ENCODE measurements at regions not wholly inside any gene's neighbourhood (a gene's known extent, or its start where the extent isn't known, plus 50 kb on each side); places are given as distances from the start of the nearest gene placed in this dataset.

DNA sequence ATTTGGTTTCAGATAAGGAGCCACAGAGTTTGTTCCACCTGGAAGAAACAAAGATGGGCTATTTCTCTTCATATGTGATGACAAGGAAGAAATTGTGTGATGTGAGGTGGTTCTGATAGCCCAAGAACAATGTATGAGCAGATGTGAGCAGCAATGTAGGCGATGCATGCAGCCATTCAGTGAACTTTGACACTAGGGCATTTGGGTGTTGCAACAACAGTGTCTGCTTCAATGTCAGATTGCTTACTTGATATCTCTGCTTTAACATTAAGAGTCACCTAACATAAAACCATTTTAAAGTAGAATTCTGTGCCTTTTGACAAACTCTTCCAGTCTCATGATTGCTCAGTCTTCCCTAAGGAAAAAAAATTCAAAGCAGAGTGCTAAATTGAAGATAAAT is 865.4 kb downstream of the SLITRK6 start:
- TF ChIP-seq, protein P1, sequence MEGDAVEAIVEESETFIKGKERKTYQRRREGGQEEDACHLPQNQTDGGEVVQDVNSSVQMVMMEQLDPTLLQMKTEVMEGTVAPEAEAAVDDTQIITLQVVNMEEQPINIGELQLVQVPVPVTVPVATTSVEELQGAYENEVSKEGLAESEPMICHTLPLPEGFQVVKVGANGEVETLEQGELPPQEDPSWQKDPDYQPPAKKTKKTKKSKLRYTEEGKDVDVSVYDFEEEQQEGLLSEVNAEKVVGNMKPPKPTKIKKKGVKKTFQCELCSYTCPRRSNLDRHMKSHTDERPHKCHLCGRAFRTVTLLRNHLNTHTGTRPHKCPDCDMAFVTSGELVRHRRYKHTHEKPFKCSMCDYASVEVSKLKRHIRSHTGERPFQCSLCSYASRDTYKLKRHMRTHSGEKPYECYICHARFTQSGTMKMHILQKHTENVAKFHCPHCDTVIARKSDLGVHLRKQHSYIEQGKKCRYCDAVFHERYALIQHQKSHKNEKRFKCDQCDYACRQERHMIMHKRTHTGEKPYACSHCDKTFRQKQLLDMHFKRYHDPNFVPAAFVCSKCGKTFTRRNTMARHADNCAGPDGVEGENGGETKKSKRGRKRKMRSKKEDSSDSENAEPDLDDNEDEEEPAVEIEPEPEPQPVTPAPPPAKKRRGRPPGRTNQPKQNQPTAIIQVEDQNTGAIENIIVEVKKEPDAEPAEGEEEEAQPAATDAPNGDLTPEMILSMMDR (conservative IDR thresholded peaks at IDR 0.05) = no peak
- H3K27ac ChIP-seq = no peak overlapping the region

DNA sequence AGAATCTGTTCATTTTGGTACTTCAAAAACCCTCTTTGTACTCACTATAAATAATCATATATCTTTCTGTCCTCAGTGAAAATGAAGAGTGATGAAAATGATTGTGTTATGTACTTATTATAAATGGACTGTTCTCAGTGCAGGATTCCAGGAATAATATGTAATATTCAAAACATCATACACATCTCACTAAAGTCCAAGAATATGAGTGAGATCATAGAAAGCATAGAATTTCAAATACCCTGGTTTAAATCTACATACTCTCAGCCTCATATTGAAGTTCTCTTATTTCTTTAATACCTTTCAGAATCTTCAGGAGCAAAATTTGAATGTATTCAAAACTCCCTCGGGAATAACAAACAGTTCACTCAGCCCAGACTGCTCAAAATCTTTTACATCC is 868.0 kb downstream of the SLITRK6 start:
- H3K27ac ChIP-seq = no peak overlapping the region
- TF ChIP-seq, protein P1 (conservative IDR thresholded peaks at IDR 0.05) = no peak

DNA sequence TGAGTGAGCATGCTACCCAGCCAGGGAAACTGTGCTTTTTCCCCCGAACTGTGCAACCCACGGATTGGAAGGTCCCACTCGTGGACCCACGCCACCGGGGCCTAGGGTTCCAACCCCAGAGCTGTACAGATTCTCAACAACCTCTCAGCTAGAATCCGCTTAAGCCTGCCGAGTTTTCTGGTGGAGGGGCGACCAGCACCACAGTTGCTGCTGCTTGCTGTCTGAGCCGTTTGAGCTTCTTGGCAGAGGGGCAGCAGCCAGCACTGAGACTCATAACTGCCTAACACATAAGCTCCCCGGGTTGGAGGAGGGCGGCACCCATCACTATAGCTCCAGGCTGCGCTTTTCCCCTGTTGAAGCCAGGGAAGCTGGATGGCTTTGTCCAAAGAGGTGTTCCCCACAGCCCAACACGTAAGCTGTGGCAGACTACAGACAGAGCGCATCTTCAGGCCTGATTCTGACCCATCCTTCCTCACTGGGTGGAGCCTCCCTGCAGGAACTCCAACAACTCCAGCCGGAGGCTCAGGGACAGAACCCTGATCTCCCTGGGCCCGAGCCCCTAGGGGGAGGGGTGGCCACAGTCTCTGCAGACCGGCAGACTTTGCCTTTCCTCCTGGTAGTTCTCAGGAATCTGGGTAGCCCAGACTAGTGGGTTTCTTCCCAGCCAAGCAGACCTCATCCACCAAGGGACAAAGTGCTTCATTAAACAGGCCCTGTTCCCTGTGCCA is 871.6 kb downstream of the SLITRK6 start:
- TF ChIP-seq, protein P1 (conservative IDR thresholded peaks at IDR 0.05) = no peak

DNA sequence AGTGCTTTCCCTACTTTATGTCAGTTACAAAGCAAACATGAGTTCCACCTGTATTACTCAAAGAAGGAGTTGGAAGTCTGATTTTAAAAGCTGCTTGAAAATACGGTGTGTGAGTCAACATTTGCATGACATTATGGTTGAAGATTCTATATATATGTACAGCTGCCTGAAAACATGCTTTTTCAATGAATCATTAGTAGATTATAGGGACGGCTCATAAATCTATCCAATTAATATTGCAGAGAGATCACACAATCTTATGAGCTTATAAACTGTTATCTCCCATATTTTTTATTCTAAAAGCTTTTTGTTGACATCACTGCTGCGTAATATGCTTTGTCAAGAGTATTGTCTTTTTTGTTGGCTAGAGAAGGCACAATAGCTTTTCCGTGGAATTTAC is 873.8 kb downstream of the SLITRK6 start:
- H3K27ac ChIP-seq = no peak overlapping the region
- TF ChIP-seq, protein P1 (conservative IDR thresholded peaks at IDR 0.05) = no peak

More for the DNA sequence above, 871.6 kb downstream of the SLITRK6 start:
- H3K27ac ChIP-seq = no peak overlapping the region

DNA sequence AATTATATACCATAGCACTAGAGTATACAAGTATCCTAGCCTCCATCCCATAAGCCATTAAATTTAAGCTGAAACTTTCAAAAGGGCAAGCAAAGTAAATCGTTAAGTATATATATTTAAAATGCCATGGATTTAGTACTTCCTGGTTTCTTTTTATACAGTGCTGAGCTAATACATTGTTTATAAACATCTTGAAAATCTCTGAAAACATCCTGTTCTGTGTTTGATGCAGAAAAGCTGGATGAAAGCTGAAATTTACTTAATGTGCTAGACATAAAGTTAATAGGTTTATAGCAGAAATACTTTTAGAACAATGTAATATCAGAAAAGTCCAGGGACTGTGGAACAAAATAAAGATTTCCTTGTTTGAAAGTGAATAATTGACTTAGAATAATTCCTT is 875.4 kb downstream of the SLITRK6 start:
- TF ChIP-seq, protein P1 (conservative IDR thresholded peaks at IDR 0.05) = no peak
- H3K27ac ChIP-seq = no peak overlapping the region

DNA sequence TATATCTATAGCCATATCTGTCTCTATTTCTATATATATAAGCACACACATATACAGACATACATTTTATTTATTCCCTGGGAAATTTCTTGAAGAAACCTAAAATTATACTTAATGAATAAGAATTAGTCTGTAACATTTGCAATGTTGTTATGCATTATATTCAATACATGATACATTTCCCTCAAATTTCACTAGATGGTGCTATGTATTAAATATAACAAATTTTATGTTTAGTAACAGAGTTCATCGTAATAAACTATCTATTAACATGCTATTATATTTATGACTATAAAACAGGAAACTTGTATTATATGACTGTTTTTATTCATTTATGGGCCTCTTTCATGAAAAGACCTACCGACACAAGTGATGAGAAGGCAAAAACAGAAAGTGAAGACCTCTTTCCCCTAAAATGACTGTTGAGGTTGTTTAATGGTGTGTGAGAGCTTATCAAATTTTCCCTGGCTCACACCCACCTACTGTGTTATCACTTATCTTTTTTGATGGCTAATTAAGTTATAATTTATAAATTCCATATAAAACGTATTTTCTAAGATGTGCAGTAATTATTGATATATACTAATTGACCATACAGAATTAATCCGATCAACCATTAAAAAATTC is 881.9 kb downstream of the SLITRK6 start:
- H3K27ac ChIP-seq = no peak overlapping the region
- TF ChIP-seq, protein P1 (conservative IDR thresholded peaks at IDR 0.05) = peak; percentile 66

DNA sequence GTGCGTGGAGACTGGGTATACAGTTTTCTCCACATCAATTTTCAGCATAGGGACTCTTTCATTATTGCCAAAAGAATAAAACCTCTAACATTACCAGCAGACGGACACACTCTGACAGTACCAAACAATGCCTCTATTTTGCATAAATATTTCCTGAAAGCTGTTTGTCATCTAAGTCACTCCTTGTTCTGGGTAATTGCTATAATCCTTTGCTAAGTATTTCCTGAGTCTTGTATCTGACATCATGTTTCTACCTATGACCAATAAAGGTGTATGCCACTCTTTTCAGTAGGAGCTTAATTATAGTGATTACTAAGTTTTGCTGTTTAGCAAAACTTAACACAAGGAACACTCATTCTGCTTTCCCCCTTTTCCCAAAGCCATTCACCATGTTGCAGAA is 886.5 kb downstream of the SLITRK6 start:
- TF ChIP-seq, protein P1 (conservative IDR thresholded peaks at IDR 0.05) = no peak
- H3K27ac ChIP-seq = no peak overlapping the region

Measured in VCaP (cell line).